Fibroblast of the aortic adventitia (primary cell): ENCODE measurements at regions not wholly inside any gene's neighbourhood (a gene's known extent, or its start where the extent isn't known, plus 50 kb on each side); places are given as distances from the start of the nearest gene placed in this dataset.
"Not testable (repeated sequence)": the region's sequence is repeated elsewhere in the genome, so short reads cannot be mapped to it uniquely, and the experiment has no call there.

ENCODE experiments used
- DNase-seq: peaks from one replicate; pipeline ENCODE4 v3.0.0-alpha.2; 2010; ENCODE audit warnings: low read depth
- H3K4me3 ChIP-seq: 2 replicates; pipeline ENCODE4 v1.5.1; 2011; ENCODE audit warnings: low read depth, mild to moderate bottlenecking, control low read depth, low read length, moderate library complexity
- TF ChIP-seq, protein P1 (sequence below): IDR thresholded peaks from 2 replicates; pipeline ENCODE4 v1.5.1; 2011; ENCODE audit warnings: mild to moderate bottlenecking, low read length, control low read depth, inconsistent platforms; ENCODE audit not compliant: insufficient read depth

DNA sequence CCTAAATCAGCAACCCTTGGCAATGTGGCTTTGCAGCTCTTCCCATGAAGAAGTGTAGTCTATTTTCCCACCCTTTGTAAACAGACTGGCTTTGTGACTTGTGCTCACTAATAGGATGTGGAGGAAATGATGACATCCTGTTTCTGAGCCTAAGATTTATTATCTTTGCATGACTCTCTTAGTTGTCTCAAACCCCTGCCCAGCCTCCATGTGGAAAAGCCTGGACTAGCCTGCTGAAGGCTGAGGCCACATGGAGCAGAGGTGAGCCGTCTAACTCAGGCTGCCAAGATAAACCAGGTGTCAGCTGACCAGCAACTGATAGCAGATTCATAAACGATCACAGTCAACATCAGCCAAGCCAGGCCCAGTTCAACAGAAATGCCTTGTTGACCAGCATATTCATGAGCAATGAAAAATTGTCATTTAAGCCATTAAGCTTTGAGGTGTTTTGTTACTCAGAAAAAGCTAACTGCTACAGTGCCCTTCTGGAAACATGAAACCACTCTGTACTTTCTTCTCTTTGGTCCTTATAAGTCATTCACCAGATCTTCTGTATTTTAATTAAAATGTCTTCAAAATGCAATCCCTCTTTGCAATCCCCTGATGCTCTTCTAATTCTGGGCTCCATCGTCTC is 586.3 kb upstream of the ANKRD30A start:
- TF ChIP-seq, protein P1, sequence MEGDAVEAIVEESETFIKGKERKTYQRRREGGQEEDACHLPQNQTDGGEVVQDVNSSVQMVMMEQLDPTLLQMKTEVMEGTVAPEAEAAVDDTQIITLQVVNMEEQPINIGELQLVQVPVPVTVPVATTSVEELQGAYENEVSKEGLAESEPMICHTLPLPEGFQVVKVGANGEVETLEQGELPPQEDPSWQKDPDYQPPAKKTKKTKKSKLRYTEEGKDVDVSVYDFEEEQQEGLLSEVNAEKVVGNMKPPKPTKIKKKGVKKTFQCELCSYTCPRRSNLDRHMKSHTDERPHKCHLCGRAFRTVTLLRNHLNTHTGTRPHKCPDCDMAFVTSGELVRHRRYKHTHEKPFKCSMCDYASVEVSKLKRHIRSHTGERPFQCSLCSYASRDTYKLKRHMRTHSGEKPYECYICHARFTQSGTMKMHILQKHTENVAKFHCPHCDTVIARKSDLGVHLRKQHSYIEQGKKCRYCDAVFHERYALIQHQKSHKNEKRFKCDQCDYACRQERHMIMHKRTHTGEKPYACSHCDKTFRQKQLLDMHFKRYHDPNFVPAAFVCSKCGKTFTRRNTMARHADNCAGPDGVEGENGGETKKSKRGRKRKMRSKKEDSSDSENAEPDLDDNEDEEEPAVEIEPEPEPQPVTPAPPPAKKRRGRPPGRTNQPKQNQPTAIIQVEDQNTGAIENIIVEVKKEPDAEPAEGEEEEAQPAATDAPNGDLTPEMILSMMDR: no peak
- DNase-seq: peak; percentile 72
- H3K4me3 ChIP-seq: no peak overlapping the region

DNA sequence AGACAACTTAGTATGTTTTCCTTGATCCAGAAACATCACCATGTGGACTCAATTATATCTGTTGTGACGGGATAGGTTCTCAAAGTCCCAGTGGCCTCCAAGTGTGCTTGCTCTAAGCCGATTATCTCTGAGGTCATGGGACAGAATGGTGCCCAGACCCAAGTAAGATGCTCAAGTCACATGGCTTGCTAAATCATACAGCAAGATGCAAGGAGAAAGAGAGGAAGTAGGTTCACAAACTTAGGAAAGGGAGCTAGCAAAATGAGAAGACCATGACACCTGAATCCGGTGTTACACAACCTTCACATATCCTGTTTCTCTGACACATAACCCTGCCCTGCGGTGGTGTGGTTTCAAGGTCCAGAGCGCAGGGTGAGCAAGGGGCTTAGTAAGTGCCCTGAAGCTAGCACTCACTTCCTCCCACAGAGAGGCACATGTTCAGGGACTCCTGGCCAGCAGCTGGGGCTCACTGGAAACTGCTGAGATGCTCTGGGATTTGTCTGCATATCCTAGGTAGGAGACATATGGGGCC is 590.9 kb upstream of the ANKRD30A start:
- H3K4me3 ChIP-seq: no peak overlapping the region
- DNase-seq: peak; percentile 76
- TF ChIP-seq, protein P1: no peak

DNA sequence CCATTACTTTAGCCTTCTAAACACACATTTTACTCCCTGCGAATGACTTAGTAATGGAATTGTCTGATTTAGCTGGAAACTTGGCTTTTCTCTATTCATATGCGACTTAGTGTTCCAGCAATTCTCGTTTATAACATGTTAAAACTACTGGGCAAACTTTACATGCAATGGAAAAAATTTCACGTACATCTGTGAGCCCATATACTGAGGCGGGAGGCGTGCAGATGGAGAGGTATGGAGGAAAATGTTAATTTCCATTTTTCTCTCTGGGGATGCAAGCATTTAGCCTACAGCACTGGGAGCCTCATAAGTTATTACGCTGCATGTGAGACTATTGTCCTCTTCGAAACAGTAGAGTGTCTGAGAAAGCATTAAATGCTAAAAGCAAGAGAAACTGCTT is 591.5 kb upstream of the ANKRD30A start:
- no peak overlapping the region for H3K4me3 ChIP-seq
- no peak for DNase-seq
- TF ChIP-seq, protein P1: no peak

DNA sequence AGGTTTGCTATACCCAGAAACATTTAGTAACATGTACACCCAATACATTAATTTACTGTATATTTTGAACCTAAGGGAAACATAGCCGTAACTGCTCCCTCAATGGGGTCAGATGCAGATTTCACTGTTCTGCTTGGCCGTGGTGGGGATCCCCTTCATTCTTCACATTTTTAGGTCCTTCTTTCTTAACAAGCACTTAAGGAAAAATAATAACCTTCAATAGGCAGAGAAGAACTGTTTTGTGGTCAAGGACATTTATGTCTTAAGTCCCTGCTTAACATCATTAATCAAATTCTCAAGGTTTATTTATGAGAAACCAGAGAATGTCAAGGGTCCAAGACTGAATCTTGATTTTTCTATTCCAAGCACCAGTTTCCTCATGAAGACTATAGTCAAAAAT is 592.1 kb upstream of the ANKRD30A start:
- H3K4me3 ChIP-seq: no peak overlapping the region
- TF ChIP-seq, protein P1: no peak
- DNase-seq: no peak

DNA sequence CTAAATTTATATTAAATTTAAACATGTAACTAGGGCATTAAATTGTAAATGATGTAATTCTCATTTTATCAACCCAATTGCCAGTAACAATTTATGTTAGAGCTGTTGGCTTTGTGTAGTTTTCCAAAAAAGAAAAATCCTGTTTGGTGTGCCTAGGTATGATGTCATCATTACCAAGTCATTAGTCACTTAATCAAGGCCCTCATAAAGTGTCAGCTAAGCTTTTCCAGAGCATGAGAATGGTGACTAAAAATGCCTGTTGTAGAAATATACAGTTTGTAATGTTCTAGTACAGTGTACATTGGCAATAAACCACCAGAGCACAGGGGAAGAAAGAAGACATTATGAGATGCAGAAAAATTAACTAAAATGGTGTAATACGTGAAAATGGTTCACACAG is 593.8 kb upstream of the ANKRD30A start:
- peak; percentile 45 for DNase-seq
- no peak overlapping the region for H3K4me3 ChIP-seq
- TF ChIP-seq, protein P1: no peak

DNA sequence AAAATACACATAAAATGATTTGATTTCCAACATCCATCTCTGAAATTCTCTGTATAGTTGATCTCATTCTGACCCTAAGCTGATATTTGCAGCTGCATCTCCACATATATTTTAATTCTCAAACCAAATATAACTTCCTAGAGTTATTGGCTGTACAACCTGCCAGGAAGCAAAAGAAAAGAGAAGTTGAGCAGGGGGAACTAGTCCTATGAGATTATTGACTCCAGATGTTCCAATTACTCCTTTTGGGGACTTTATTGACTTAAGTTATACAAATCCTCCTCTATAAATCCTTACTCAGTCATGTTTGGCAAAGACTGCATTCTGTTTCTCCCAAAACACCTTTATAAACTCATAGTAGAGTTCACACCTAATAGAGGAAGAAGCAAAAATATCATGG is 599.4 kb upstream of the ANKRD30A start:
- DNase-seq: no peak
- TF ChIP-seq, protein P1: no peak
- H3K4me3 ChIP-seq: no peak overlapping the region

DNA sequence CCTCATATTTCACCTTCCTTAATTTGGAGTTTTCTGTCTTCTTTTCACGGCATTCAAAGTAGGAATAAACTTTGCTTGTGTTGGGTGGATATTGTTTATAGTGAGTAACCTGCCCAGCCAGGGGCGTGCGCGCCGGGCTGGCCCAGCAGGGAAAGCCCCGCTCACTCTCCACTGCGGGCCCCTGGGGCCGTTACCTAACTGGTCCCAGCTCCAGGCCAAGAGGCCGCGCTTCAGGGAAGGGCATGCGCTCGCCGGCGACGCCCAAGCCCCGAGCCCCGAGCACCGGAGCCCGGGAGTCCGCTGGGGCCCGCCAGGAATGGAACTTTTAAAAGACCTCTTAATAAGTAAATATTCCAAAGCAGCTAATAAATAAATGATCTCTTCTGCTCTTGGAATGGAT is 601.3 kb upstream of the ANKRD30A start:
- DNase-seq, H3K4me3 ChIP-seq: not testable (repeated sequence)
